Myocyte (in vitro differentiated cells): ENCODE measurements at regions not wholly inside any gene's neighbourhood (a gene's known extent, or its start where the extent isn't known, plus 50 kb on each side); places are given as distances from the start of the nearest gene placed in this dataset.

ENCODE experiments used
- DNase-seq: peaks from one replicate; pipeline ENCODE4 v3.0.0-alpha.2; 2012; ENCODE audit warnings: low read depth

GRCh38 chr18:59057969-59058368 is 81.7 kb upstream of the SEC11C start:
- no peak for DNase-seq

GRCh38 chr18:59059140-59059539 is 80.5 kb upstream of the SEC11C start:
- DNase-seq = no peak

- no peak for DNase-seq
Observed at GRCh38 chr18:59060551-59060950, 79.1 kb upstream of the SEC11C start.

- DNase-seq = no peak
Observed at GRCh38 chr18:59061914-59062642, 77.6 kb upstream of the SEC11C start.

GRCh38 chr18:59062643-59063006 is 77.1 kb upstream of the SEC11C start:
- no peak for DNase-seq

GRCh38 chr18:59063300-59063906 is 76.3 kb upstream of the SEC11C start:
- DNase-seq = no peak

GRCh38 chr18:59063912-59064311 is 75.8 kb upstream of the SEC11C start:
- no peak for DNase-seq

GRCh38 chr18:59065684-59066083 is 74.0 kb upstream of the SEC11C start:
- no peak for DNase-seq

GRCh38 chr18:59067873-59068272 is 71.8 kb upstream of the SEC11C start:
- no peak for DNase-seq

- DNase-seq = no peak
Observed at GRCh38 chr18:59068276-59069071, 71.2 kb upstream of the SEC11C start.

- peak; percentile 87 for DNase-seq
Observed at GRCh38 chr18:59070181-59070912, 69.3 kb upstream of the SEC11C start.

- DNase-seq = no peak
Observed at GRCh38 chr18:59072727-59073421, 66.8 kb upstream of the SEC11C start.

GRCh38 chr18:59075923-59076322 is 63.8 kb upstream of the SEC11C start:
- no peak for DNase-seq

- DNase-seq = no peak
Observed at GRCh38 chr18:59079264-59079663, 60.4 kb upstream of the SEC11C start.

- DNase-seq = peak; percentile 45
Observed at GRCh38 chr18:59079687-59080501, 59.8 kb upstream of the SEC11C start.

- no peak for DNase-seq
Observed at GRCh38 chr18:59083136-59083818, 56.4 kb upstream of the SEC11C start.

- no peak for DNase-seq
Observed at GRCh38 chr18:59085126-59085794, 54.4 kb upstream of the SEC11C start.

- no peak for DNase-seq
Observed at GRCh38 chr18:59085797-59086196, 53.9 kb upstream of the SEC11C start.

GRCh38 chr18:59086522-59086921 is 53.2 kb upstream of the SEC11C start:
- DNase-seq = no peak
